HCT116 (cell line): ENCODE measurements at regions not wholly inside any gene's neighbourhood (a gene's known extent, or its start where the extent isn't known, plus 50 kb on each side); places are given as distances from the start of the nearest gene placed in this dataset.

Source experiments
- ATAC-seq: fragments of 200-7000 bp; cut with Tn5 transposase; 2 replicates; pipeline ENCODE4 v1.9.1; 2020; ENCODE audit warnings: mild to moderate bottlenecking, moderate library complexity
- BruUV-seq: library from RNA; stranded (reverse); fragments of 400-500 nt; replicated peaks from 2 replicates; lab custom pipeline; 2021; lab: Mats Ljungman, UMichigan
- CTCF ChIA-PET: fragments of 300-600 bp; sonication (Branson Sonifier 250); formaldehyde crosslinking; loops from one replicate; lab custom pipeline; 2021; ENCODE audit warnings: antibody characterized with exemption; lab: Charles Lee
- POLR2A ChIA-PET: fragments of 300-600, 350-600 bp; sonication (Branson Sonifier 250); formaldehyde crosslinking; loops from one replicate; lab custom pipeline; 2021; ENCODE audit warnings: antibody characterized with exemption; lab: Charles Lee
- RAD21 ChIA-PET, 2 experiments: fragments of 300-600 bp; sonication (Branson Sonifier 250); formaldehyde crosslinking; loops; one replicate each; lab custom pipeline; 2023; ENCODE audit warnings: low total read pairs in 2 of 2; ENCODE audit not compliant: uncharacterized antibody in 2 of 2, unreplicated experiment in 2 of 2, low non-redundant PET in 1 of 2; lab: Charles Lee
- DNase-seq: peaks from one replicate; pipeline ENCODE4 v3.0.0-alpha.2; 2010; ENCODE audit warnings: low read depth, low spot score
- H2AFZ ChIP-seq: fragments of 200-600 bp; shearing (Covaris generic), sonication (generic); 2 replicates; pipeline ENCODE4 v1.6.1; 2017; ENCODE audit warnings: low read depth, mixed run types, mixed read lengths, antibody characterized with exemption, low read length; ENCODE audit not compliant: poor library complexity, severe bottlenecking
- H3K27ac ChIP-seq: 2 replicates; pipeline ENCODE4 v1.5.1; 2012; ENCODE audit warnings: low read depth, low read length
- H3K27me3 ChIP-seq: fragments of 200-600 bp; sonication (generic); 2 replicates; pipeline ENCODE4 v1.6.1; 2016; ENCODE audit warnings: mixed run types, low read length, mixed read lengths; ENCODE audit not compliant: insufficient read depth
- H3K36me3 ChIP-seq, 2 experiments: fragments of 200-500 bp in 1 of 2; fragments of 200-600 bp in 1 of 2; sonication (Bioruptor generic) in 1 of 2; sonication (generic) in 1 of 2; 2 replicates each; pipeline versions ENCODE4 v1.5.1 to v1.6.1; 2014 to 2016; ENCODE audit warnings: low read length in 2 of 2, inconsistent platforms in 1 of 2, mixed read lengths in 1 of 2, mixed run types in 1 of 2; ENCODE audit not compliant: insufficient read depth in 2 of 2, control insufficient read depth in 1 of 2
- H3K4me1 ChIP-seq, 2 experiments: fragments of 200-600 bp in 1 of 2; sonication (generic) in 1 of 2; 2 replicates each; pipeline versions ENCODE4 v1.5.1 to v1.6.1; 2012 to 2017; ENCODE audit warnings: low read length in 2 of 2, inconsistent platforms in 1 of 2, mild to moderate bottlenecking in 1 of 2, mixed read lengths in 1 of 2, mixed run types in 1 of 2, moderate library complexity in 1 of 2; ENCODE audit not compliant: insufficient read depth in 2 of 2, control insufficient read depth in 1 of 2
- H3K4me2 ChIP-seq: fragments of 200-600 bp; sonication (generic); 2 replicates; pipeline ENCODE4 v1.6.1; 2017; ENCODE audit warnings: mixed run types, low read length, mixed read lengths
- H3K4me3 ChIP-seq, 2 experiments: fragments of 200-600 bp in 1 of 2; sonication (generic) in 1 of 2; replicated peaks in 1 of 2; 2 replicates each; pipeline ENCODE4 v1.5.1; 2011 to 2016; ENCODE audit warnings: low read length in 2 of 2, control low read depth in 1 of 2, low read depth in 1 of 2, mild to moderate bottlenecking in 1 of 2, mixed read lengths in 1 of 2, mixed run types in 1 of 2
- H3K79me2 ChIP-seq: fragments of 200-600 bp; sonication (generic); 2 replicates; pipeline ENCODE4 v1.6.1; 2017; ENCODE audit warnings: mild to moderate bottlenecking, mixed run types, low read length, moderate library complexity, mixed read lengths; ENCODE audit not compliant: insufficient read depth
- H3K9ac ChIP-seq: fragments of 200-600 bp; sonication (generic); 2 replicates; pipeline ENCODE4 v1.6.1; 2016; ENCODE audit warnings: low read length, mixed read lengths
- H3K9me2 ChIP-seq: fragments of 200-600 bp; sonication (generic), shearing (Covaris generic); 2 replicates; pipeline ENCODE4 v1.6.1; 2017; ENCODE audit warnings: mixed run types, mild to moderate bottlenecking, moderate library complexity; ENCODE audit not compliant: insufficient read depth
- H3K9me3 ChIP-seq, 2 experiments: fragments of 200-500 bp in 1 of 2; fragments of 200-600 bp in 1 of 2; sonication (Bioruptor generic) in 1 of 2; sonication (generic) in 1 of 2; 2 replicates each; pipeline ENCODE4 v1.6.1; 2014 to 2017; ENCODE audit warnings: low read length in 2 of 2, mixed read lengths in 2 of 2, inconsistent platforms in 1 of 2, low read depth in 1 of 2, mild to moderate bottlenecking in 1 of 2, mixed run types in 1 of 2, moderate library complexity in 1 of 2; ENCODE audit not compliant: control insufficient read depth in 1 of 2, insufficient read depth in 1 of 2
- H4K20me1 ChIP-seq: fragments of 200-600 bp; sonication (generic), shearing (Covaris generic); 2 replicates; pipeline ENCODE4 v1.6.1; 2017; ENCODE audit warnings: mixed run types, mild to moderate bottlenecking, moderate library complexity; ENCODE audit not compliant: insufficient read depth
- CEBPB ChIP-seq: IDR thresholded peaks from 2 replicates; pipeline ENCODE4 v1.6.1; 2012; ENCODE audit warnings: low read depth
- EGR1 ChIP-seq: IDR thresholded peaks from 2 replicates; pipeline ENCODE4 v1.6.1; 2012; ENCODE audit warnings: low read depth
- intact Hi-C: fragments of 100-400 bp; cut with micrococcal nuclease; formaldehyde crosslinking; loops from 2 replicates; pipeline ENCODE4 v1.10.0; 2022
- TF ChIP-seq, protein P1 (sequence below): IDR thresholded peaks from 2 replicates; pipeline ENCODE4 v1.6.1; 2012; ENCODE audit warnings: low read depth
- TF ChIP-seq, protein P2 (sequence below): IDR thresholded peaks from 2 replicates; pipeline ENCODE4 v1.6.1; 2012

DNA sequence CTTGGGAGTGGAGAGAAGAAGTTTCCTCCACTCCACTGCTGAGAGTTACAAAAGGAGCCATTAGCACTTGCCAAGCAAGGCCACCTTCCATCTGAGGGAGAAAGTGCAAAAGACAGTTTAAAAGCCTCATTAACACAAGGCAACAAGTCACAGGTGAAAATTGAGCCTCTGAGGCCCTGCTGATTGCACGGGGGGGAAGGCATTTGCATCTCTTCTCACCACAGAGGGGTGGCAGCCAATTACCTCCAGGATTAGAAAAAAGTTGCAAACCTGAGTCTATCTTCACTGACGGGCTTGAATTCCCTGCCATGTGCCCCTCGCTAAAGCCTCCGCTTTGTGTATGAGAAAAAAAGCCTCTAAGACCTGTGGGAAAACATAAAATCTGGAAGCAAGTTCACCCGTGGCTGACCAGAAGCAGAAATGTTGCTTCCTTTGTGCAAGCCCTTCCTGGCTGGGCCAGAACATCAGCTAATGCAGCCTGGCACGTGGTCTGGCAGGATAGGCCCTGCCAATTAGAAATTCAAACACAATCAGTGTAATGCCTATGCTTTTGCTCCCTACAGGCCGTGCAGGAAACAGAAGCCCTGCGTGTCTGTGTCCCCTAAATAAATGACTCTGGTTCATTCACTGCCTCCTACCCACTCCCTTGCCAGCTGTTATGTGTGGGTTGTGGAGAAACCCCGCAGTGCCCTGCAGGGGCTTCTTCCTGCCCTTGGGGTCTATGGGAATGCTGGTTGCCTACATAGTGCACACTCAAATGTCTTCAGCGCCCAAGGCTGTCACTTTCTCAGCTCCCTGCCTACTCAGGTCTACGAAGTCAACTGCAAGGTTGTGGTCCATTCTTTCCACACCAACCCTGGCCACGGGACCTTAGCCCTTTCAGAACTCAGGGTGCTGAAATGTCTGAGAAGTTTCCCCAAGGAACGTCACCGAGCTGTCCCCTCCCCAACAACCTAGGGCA is 150.2 kb downstream of the UQCRFS1 start:
- H3K27ac ChIP-seq, result no peak overlapping the region
- H3K27me3 ChIP-seq, result no peaks in the 10 kb centered on the region
- BruUV-seq, result no TSS peak
- no peaks in the 10 kb centered on the region for H4K20me1 ChIP-seq
- no peak overlapping the region for H2AFZ ChIP-seq
- CTCF ChIA-PET, result no interaction called here
- intact Hi-C loops, result no loop called here
- H3K4me1 ChIP-seq, result no peaks in the 10 kb centered on the region
- H3K36me3 ChIP-seq, result no peaks in the 10 kb centered on the region
- RAD21 ChIA-PET, result no interaction called here
- TF ChIP-seq, protein P1, sequence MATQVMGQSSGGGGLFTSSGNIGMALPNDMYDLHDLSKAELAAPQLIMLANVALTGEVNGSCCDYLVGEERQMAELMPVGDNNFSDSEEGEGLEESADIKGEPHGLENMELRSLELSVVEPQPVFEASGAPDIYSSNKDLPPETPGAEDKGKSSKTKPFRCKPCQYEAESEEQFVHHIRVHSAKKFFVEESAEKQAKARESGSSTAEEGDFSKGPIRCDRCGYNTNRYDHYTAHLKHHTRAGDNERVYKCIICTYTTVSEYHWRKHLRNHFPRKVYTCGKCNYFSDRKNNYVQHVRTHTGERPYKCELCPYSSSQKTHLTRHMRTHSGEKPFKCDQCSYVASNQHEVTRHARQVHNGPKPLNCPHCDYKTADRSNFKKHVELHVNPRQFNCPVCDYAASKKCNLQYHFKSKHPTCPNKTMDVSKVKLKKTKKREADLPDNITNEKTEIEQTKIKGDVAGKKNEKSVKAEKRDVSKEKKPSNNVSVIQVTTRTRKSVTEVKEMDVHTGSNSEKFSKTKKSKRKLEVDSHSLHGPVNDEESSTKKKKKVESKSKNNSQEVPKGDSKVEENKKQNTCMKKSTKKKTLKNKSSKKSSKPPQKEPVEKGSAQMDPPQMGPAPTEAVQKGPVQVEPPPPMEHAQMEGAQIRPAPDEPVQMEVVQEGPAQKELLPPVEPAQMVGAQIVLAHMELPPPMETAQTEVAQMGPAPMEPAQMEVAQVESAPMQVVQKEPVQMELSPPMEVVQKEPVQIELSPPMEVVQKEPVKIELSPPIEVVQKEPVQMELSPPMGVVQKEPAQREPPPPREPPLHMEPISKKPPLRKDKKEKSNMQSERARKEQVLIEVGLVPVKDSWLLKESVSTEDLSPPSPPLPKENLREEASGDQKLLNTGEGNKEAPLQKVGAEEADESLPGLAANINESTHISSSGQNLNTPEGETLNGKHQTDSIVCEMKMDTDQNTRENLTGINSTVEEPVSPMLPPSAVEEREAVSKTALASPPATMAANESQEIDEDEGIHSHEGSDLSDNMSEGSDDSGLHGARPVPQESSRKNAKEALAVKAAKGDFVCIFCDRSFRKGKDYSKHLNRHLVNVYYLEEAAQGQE, result no peak
- DNase-seq (no peak), ATAC-seq (no peak)
- H3K9ac ChIP-seq, result no peak overlapping the region
- H3K9me3 ChIP-seq, result no peaks in the 10 kb centered on the region; a peak in 2 of 4 replicates
- POLR2A ChIA-PET, result no interaction called here
- H3K4me3 ChIP-seq, result no peak overlapping the region
- no peaks in the 10 kb centered on the region for H3K9me2 ChIP-seq
- no peak overlapping the region for H3K4me2 ChIP-seq
- H3K79me2 ChIP-seq, result no peaks in the 10 kb centered on the region

DNA sequence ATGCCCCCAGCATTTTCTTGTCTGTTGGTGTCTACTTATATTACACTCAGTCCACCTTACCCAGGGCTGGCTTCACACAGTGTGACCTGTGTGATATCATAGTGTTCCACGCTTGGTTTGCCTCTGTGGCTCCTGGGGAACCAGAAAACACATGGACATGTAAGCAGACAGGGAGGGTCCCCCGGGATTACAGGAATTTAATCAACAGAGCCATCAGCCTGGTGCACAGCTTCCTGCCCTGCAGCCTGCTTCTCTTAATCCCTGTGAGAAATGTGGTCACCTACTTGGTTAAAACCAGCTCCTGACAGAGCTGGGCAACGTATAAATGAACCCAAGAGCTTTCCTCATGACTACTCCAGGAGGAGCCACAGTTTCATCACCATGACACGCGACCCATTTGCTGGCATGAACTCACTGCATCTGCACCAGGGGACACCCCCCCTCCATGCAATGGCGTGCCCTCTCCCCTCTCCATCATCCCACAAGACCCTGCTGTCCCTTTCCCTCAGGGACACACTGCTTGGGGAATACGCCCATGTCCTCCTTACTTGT is 152.1 kb downstream of the UQCRFS1 start:
- TF ChIP-seq CEBPB, result no peak
- TF ChIP-seq, protein P2, sequence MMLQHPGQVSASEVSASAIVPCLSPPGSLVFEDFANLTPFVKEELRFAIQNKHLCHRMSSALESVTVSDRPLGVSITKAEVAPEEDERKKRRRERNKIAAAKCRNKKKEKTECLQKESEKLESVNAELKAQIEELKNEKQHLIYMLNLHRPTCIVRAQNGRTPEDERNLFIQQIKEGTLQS, result no peak
- no peak for TF ChIP-seq EGR1
- H3K27me3 ChIP-seq, result no peaks in the 10 kb centered on the region
- no peaks in the 10 kb centered on the region for H3K4me1 ChIP-seq
- H4K20me1 ChIP-seq, result no peaks in the 10 kb centered on the region
- BruUV-seq, result no TSS peak
- ATAC-seq (no peak), DNase-seq (no peak)
- peaks cover 3% of the 10 kb centered on the region in 2 experiments; a peak in 2 of 4 replicates for H3K9me3 ChIP-seq
- no peak overlapping the region for H3K27ac ChIP-seq
- no peak overlapping the region for H3K4me2 ChIP-seq
- intact Hi-C loops, result no loop called here
- H3K36me3 ChIP-seq, result no peaks in the 10 kb centered on the region
- CTCF ChIA-PET, result no interaction called here
- no peak overlapping the region for H3K9ac ChIP-seq
- POLR2A ChIA-PET, result no interaction called here
- H3K9me2 ChIP-seq, result no peaks in the 10 kb centered on the region
- no peaks in the 10 kb centered on the region for H3K79me2 ChIP-seq
- RAD21 ChIA-PET, result no interaction called here
- H3K4me3 ChIP-seq, result no peak overlapping the region
- H2AFZ ChIP-seq, result no peak overlapping the region
